ENCODE measurements at regions not wholly inside any gene's neighbourhood (a gene's known extent, or its start where the extent isn't known, plus 50 kb on each side); places are given as distances from the start of the nearest gene placed in this dataset.
"Not testable (repeated sequence)": the region's sequence is repeated elsewhere in the genome, so short reads cannot be mapped to it uniquely, and the experiment has no call there.

- WGBS: 33% methylated on average over 2 of the region's 2 CpGs
- H3K4me3 ChIP-seq: peak overlapping the region; percentile 37
- not testable (repeated sequence) for H3K36me3 ChIP-seq
Measured at GRCh38 chr13:24968416-24968815, 127.5 kb upstream of the PABPC3 start.

DNA sequence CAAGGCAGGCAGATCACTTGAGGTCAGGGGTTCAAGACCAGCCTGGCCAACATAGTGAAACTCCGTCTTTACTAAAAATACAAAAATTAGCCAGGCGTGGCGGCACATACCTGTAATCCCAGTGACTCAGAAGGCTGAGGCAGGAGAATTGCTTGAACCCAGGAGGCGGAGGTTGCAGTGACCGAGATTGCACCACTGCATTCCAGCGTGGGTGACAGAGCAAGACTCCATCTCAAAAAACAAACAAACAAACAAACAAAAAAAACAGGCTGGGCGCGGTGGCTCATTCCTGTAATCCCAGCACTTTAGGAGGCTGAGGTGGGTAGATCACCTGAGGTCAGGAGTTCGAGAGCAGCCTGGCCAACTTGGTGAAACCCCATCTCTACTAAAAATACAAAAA is 122.8 kb upstream of the PABPC3 start:
- not testable (repeated sequence) for H3K9me3 ChIP-seq; H3K27ac ChIP-seq; H3K36me3 ChIP-seq; H3K4me1 ChIP-seq; H3K27me3 ChIP-seq; H3K4me3 ChIP-seq; DNase-seq (ENCODE audit: low spot score in 2 of 2)
- 88% methylated on average over 9 of the region's 9 CpGs for WGBS

More at GRCh38 chr13:24968416-24968815, 127.5 kb upstream of the PABPC3 start:
- H3K27ac ChIP-seq; H3K9me3 ChIP-seq; DNase-seq (ENCODE audit: low spot score in 2 of 2); H3K27me3 ChIP-seq; H3K4me1 ChIP-seq: not testable (repeated sequence)

- H3K4me1 ChIP-seq; H3K4me3 ChIP-seq; H3K9me3 ChIP-seq; DNase-seq (ENCODE audit: low spot score in 2 of 2); H3K27ac ChIP-seq; H3K36me3 ChIP-seq: not testable (repeated sequence)
- H3K27me3 ChIP-seq: peaks cover 13% of the 10 kb centered on the region
- 33% methylated on average over 3 of the region's 3 CpGs for WGBS
Measured at GRCh38 chr13:24981181-24981803, 114.6 kb upstream of the PABPC3 start.

DNA sequence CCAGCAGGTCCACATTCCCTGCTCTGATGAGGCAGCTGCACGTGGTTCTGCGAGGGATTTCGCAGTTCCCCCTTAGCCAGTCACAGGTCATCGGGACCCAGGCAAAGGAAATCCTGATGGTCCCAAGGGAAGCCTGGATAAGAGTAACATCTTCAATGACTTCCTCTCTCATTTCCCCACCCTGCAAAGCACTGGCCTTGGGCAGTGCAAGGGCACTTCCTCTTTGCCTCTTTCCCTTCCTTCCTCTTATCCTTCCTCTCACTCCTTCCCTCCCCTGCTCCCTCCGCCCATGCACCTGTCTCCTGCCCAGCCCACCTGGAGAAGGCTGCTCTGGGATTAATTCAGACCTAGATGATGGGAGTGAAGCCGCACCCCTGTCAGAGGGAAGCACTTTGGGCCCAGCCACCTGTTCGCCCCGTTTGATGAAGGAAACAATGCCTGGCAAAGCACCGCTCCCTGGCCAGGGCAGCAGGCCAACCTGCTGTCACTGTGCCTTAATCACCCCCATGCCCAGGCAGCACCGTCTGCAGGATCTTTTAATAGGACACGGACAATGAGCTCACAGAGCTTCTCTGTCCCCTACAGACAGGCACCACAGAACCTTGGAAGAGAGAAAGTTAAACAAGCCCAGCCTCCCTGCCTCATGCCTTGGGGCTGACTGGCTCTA is 113.5 kb upstream of the PABPC3 start:
- no peak for TF ChIP-seq POLR2A (IDR thresholded peaks at IDR 0.05)
- 51% methylated on average over 11 of the region's 11 CpGs for WGBS
- Histone ChIP-seq H3K9me3 (no peaks in the 10 kb centered on the region), H3K4me3 (no peak overlapping the region), H3K36me3 (no peaks in the 10 kb centered on the region), H3K27ac (no peak overlapping the region), H3K4me1 (no peaks in the 10 kb centered on the region), H3K27me3 (peaks cover 21% of the 10 kb centered on the region)
- no peak for DNase-seq (ENCODE audit: low spot score in 2 of 2)

DNA sequence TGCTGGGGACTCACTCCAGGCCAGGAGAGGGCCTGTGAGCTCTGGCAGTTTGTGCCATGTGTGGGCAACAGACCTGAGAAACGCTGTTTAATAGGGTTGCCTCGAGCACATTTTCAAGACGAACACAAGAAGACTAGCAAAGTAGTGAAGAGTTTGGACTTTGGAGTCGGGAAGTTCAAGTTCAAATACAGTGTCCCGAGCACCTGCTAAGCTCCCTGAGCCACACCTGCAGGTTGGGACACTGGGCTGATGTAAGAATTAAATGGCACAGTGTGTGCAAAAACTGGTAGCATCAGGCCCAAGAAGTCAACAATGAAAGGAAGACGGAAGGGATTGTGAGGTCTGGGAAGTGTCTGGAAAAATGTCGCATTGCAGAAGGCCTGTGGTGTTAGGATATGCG is 112.8 kb upstream of the PABPC3 start:
- TF ChIP-seq, protein P1, sequence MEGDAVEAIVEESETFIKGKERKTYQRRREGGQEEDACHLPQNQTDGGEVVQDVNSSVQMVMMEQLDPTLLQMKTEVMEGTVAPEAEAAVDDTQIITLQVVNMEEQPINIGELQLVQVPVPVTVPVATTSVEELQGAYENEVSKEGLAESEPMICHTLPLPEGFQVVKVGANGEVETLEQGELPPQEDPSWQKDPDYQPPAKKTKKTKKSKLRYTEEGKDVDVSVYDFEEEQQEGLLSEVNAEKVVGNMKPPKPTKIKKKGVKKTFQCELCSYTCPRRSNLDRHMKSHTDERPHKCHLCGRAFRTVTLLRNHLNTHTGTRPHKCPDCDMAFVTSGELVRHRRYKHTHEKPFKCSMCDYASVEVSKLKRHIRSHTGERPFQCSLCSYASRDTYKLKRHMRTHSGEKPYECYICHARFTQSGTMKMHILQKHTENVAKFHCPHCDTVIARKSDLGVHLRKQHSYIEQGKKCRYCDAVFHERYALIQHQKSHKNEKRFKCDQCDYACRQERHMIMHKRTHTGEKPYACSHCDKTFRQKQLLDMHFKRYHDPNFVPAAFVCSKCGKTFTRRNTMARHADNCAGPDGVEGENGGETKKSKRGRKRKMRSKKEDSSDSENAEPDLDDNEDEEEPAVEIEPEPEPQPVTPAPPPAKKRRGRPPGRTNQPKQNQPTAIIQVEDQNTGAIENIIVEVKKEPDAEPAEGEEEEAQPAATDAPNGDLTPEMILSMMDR (IDR thresholded peaks at IDR 0.05): no peak
- TF ChIP-seq EP300 (IDR thresholded peaks at IDR 0.05): no peak
- no peak for TF ChIP-seq POLR2A (IDR thresholded peaks at IDR 0.05)
- no peak for TF ChIP-seq POLR2AphosphoS5 (IDR thresholded peaks at IDR 0.05)
- Histone ChIP-seq H3K36me3 (no peaks in the 10 kb centered on the region), H3K4me1 (no peaks in the 10 kb centered on the region), H3K27me3 (peaks cover 25% of the 10 kb centered on the region), H3K4me3 (no peak overlapping the region), H3K27ac (no peak overlapping the region), H3K9me3 (no peaks in the 10 kb centered on the region)
- WGBS: 80% methylated on average over 8 of the region's 8 CpGs
- DNase-seq (ENCODE audit: low spot score in 2 of 2): no peak

DNA sequence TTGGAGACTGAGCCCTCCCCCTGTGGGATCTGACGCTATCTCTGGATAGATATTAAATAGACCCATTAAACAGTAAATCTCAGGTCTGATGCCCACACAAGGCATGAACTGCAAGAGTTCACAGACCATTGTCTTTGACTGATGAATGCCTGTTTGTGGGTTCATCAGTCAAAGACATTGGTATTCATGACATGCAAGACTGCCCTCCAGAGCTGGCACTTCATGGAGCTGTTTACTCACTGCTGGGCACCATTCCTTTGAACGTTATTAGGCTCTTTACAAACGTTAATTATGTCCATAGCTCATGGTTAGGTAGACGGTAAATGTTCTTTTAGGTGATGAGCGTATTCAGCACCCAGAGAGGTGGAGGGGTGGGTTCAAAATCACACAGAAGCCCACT is 111.8 kb upstream of the PABPC3 start:
- Histone ChIP-seq H3K27ac (no peak overlapping the region), H3K4me3 (no peak overlapping the region), H3K9me3 (no peaks in the 10 kb centered on the region), H3K36me3 (no peaks in the 10 kb centered on the region), H3K27me3 (peaks cover 35% of the 10 kb centered on the region), H3K4me1 (no peaks in the 10 kb centered on the region)
- 76% methylated on average over 5 of the region's 5 CpGs for WGBS
- TF ChIP-seq EP300 (IDR thresholded peaks at IDR 0.05): no peak
- TF ChIP-seq, protein P1 (IDR thresholded peaks at IDR 0.05): no peak
- DNase-seq (ENCODE audit: low spot score in 2 of 2): no peak

DNA sequence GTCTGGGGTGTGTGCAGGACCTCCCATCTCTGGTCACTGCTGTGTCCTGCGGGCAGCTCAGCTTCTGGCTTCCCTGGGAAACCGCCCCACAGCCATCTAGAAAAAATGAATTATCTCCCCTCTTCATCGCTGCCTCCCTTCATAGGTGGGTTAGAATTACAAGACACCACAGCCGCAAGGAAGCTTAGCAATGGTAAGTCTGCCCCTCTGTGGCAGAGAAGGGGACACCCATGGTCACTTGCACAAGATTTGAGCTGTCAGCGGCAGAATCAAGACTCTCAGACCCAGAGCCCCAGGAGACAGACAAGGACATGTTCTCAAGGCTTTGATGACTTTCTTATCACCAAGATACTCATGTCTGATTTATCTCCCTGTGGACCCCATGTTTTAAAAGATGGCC is 110.8 kb upstream of the PABPC3 start:
- no peaks in the 10 kb centered on the region for H3K36me3 ChIP-seq
- no peak overlapping the region for H3K4me3 ChIP-seq
- no peaks in the 10 kb centered on the region for H3K4me1 ChIP-seq
- TF ChIP-seq, protein P1 (IDR thresholded peaks at IDR 0.05): no peak
- H3K27me3 ChIP-seq: peaks cover 37% of the 10 kb centered on the region
- WGBS: 66% methylated on average over 5 of the region's 5 CpGs
- H3K9me3 ChIP-seq: no peaks in the 10 kb centered on the region
- DNase-seq (ENCODE audit: low spot score in 2 of 2): no peak
- no peak overlapping the region for H3K27ac ChIP-seq

Measured in suprapubic skin (tissue), 4 donors.